Small intestine (tissue), 7 donors: ENCODE measurements at regions not wholly inside any gene's neighbourhood (a gene's known extent, or its start where the extent isn't known, plus 50 kb on each side); places are given as distances from the start of the nearest gene placed in this dataset.
A peak's percentile ranks its signal among the peaks of the same experiment; 100 is the strongest.
"Not testable (repeated sequence)": the region's sequence is repeated elsewhere in the genome, so short reads cannot be mapped to it uniquely, and the experiment has no call there.

Source experiments
- DNase-seq, 2 donors: peaks; one replicate each; pipeline versions ENCODE4 v3.0.0 to v3.0.0-alpha.2; 2013
- FAIRE-seq: peaks from 2 replicates; lab custom pipeline; 2012; peaks lifted over from hg19 to GRCh38; lab: Jason Lieb, UNC
- H3K27ac ChIP-seq, 3 donors: one replicate each; pipeline ENCODE4 v1.5.1; 2013; ENCODE audit warnings: low read length in 2 of 3, mild to moderate bottlenecking in 2 of 3, control low read depth in 1 of 3, inconsistent platforms in 1 of 3, low read depth in 1 of 3, moderate library complexity in 1 of 3
- H3K27me3 ChIP-seq, 3 donors: one replicate each; pipeline ENCODE4 v1.6.1; 2013; ENCODE audit warnings: low read length in 3 of 3, inconsistent platforms in 1 of 3; ENCODE audit not compliant: control insufficient read depth in 3 of 3, insufficient read depth in 3 of 3
- H3K36me3 ChIP-seq, 3 donors: one replicate each; pipeline ENCODE4 v1.6.1; 2013; ENCODE audit warnings: low read length in 3 of 3, inconsistent platforms in 1 of 3, low read depth in 1 of 3, mild to moderate bottlenecking in 1 of 3, moderate library complexity in 1 of 3; ENCODE audit not compliant: control insufficient read depth in 3 of 3, insufficient read depth in 2 of 3
- H3K4me1 ChIP-seq, 3 donors: one replicate each; pipeline ENCODE4 v1.6.1; 2013; ENCODE audit warnings: low read length in 2 of 3, inconsistent platforms in 1 of 3, low read depth in 1 of 3, mild to moderate bottlenecking in 1 of 3, moderate library complexity in 1 of 3; ENCODE audit not compliant: control insufficient read depth in 3 of 3, insufficient read depth in 2 of 3
- H3K4me3 ChIP-seq, 3 donors: one replicate each; pipeline ENCODE4 v1.5.1; 2013; ENCODE audit warnings: low read length in 3 of 3, control low read depth in 1 of 3, inconsistent platforms in 1 of 3, low read depth in 1 of 3, mild to moderate bottlenecking in 1 of 3, moderate library complexity in 1 of 3
- H3K9me3 ChIP-seq, 2 donors: one replicate each; pipeline ENCODE4 v1.6.1; 2013; ENCODE audit warnings: low read depth in 1 of 2, low read length in 1 of 2; ENCODE audit not compliant: control insufficient read depth in 2 of 2, insufficient read depth in 1 of 2
- WGBS, 3 donors: extraction: QIAGEN DNeasy Blood & Tissue Kit; methylation state at CpG; one replicate each; pipeline ENCODE4 v1.1.7; 2013; 5-methylcytosine and 5-hydroxymethylcytosine counted together
- donor health status: healthy with polysubstance abuse.
- donor health status: control.
- donor health status: control.
- donor health status: Bipolar disorder and iron deficiency.
- donor health status: healthy.

- no peak overlapping the region for H3K4me3 ChIP-seq
- DNase-seq (no peak), FAIRE-seq (no peak)
- 92 to 94% (median 93%) methylated on average over 13 to 16 of the region's 16 CpGs for WGBS, 3 donors
- no peaks in the 10 kb centered on the region for H3K36me3 ChIP-seq
- H3K27ac ChIP-seq = no peak overlapping the region
- H3K4me1 ChIP-seq = no peaks in the 10 kb centered on the region
- peaks cover 0 to 15% of the 10 kb centered on the region in 2 donors for H3K9me3 ChIP-seq
- H3K27me3 ChIP-seq = no peaks in the 10 kb centered on the region
Measured at GRCh38 chr17:16880121-16880842, 91.6 kb downstream of the TNFRSF13B start.

DNA sequence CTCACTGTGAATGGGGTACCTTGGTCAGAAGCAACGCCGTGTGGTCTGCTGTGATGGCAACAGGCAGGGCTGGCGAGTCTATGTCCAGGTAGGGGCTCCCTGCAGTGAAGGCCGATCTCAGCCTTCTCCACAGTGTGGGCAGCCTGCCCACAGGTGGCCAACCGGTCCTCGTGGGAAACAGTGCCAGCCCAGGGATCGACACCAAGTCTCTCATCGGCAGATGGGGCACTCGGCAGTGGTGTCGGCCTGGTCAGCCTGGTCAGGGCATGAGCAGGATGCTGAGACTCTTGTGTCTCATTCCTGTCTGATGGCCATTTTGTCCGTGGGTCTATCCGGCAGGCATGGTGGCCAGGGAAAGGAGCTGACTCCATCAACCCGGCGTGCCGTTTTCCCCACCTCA lies 92.2 kb downstream of the TNFRSF13B start:
- DNase-seq (no peak), FAIRE-seq (no peak)
- Histone ChIP-seq H3K4me1 (no peaks in the 10 kb centered on the region), H3K4me3 (no peak overlapping the region), H3K36me3 (no peaks in the 10 kb centered on the region), H3K9me3 (peaks cover 0 to 15% of the 10 kb centered on the region in 2 donors), H3K27ac (no peak overlapping the region), H3K27me3 (no peaks in the 10 kb centered on the region)
- WGBS, 3 donors = 90 to 97% (median 95%) methylated on average over 15 of the region's 15 CpGs

DNA sequence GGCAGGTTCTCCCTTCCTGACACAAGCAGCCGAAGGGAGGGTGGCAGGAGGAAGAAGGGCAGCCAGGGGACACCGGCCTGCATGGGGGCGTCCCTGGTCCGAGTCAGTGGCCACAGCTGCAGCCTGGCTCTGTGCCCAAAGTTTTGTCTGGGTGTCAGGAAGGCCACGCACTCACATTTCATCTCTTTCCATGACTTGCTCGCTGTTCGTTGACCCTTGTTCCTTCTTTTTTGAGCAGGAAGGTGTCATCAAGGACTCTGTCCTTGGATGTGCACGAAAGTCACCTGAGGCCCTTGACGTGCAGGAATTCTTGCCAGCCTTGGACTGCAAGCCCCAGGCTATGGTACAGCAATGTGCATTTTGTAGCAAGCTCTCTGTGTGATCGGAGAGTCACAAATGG lies 93.3 kb downstream of the TNFRSF13B start:
- DNase-seq (peak in 1 of 2 donors; percentile 21), FAIRE-seq (no peak)
- Histone ChIP-seq H3K9me3 (peaks cover 0 to 15% of the 10 kb centered on the region in 2 donors), H3K27me3 (no peaks in the 10 kb centered on the region), H3K36me3 (no peaks in the 10 kb centered on the region), H3K27ac (no peak overlapping the region), H3K4me3 (no peak overlapping the region), H3K4me1 (peaks cover 0 to 5% (median 0%) of the 10 kb centered on the region in 3 donors)
- 57 to 85% (median 72%) methylated on average over 10 of the region's 10 CpGs for WGBS, 3 donors

DNA sequence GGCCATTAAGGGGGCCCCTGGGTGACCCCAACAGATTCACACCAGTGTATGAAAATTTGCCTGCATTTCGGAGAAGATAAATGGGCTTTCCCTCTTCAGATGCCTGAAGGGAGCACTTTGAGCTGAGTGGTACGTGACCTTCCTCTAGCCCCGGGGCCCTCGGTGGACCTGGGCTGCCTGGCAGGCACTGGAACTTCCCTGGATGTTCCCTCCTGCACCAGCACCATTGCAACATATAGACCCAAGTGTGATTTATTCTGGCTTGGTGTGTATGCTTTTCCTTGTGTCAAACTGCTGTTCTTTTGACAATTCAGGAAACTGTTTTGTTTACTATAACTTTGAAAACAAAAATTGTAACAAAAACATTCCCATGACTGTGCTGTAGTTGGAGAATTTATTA lies 93.8 kb downstream of the TNFRSF13B start:
- Histone ChIP-seq H3K4me3 (no peak overlapping the region), H3K4me1 (peaks cover 0 to 10% (median 3%) of the 10 kb centered on the region in 3 donors), H3K27ac (no peak overlapping the region), H3K36me3 (no peaks in the 10 kb centered on the region), H3K27me3 (no peaks in the 10 kb centered on the region), H3K9me3 (peaks cover 0 to 15% of the 10 kb centered on the region in 2 donors)
- DNase-seq (no peak), FAIRE-seq (no peak)
- 72 to 98% (median 83%) methylated on average over 4 of the region's 4 CpGs for WGBS, 3 donors

GRCh38 chr17:16877099-16877498 lies 94.8 kb downstream of the TNFRSF13B start:
- no peak overlapping the region for H3K4me3 ChIP-seq
- H3K4me1 ChIP-seq = peaks cover 0 to 20% (median 3%) of the 10 kb centered on the region in 3 donors
- H3K9me3 ChIP-seq = peaks cover 0 to 15% of the 10 kb centered on the region in 2 donors
- H3K27me3 ChIP-seq = no peaks in the 10 kb centered on the region
- no peaks in the 10 kb centered on the region for H3K36me3 ChIP-seq
- no peak for FAIRE-seq
- H3K27ac ChIP-seq = no peak overlapping the region
- WGBS, 3 donors = 35 to 57% (median 50%) methylated on average over 1 of the region's 1 CpG
- DNase-seq = no peak

- FAIRE-seq (no peak), DNase-seq (no peak)
- Histone ChIP-seq H3K36me3 (no peaks in the 10 kb centered on the region), H3K4me3 (no peak overlapping the region), H3K27ac (no peak overlapping the region), H3K27me3 (no peaks in the 10 kb centered on the region), H3K9me3 (peaks cover 0 to 15% of the 10 kb centered on the region in 2 donors), H3K4me1 (peaks cover 0 to 21% (median 3%) of the 10 kb centered on the region in 3 donors)
Measured at GRCh38 chr17:16875662-16876061, 96.3 kb downstream of the TNFRSF13B start.

GRCh38 chr17:16874216-16874615 lies 97.7 kb downstream of the TNFRSF13B start:
- FAIRE-seq, H3K27me3 ChIP-seq, DNase-seq, H3K4me3 ChIP-seq, H3K36me3 ChIP-seq: not testable (repeated sequence)
- 60 to 83% (median 82%) methylated on average over 12 of the region's 12 CpGs for WGBS, 3 donors
- peaks cover 0 to 15% of the 10 kb centered on the region in 2 donors for H3K9me3 ChIP-seq
- peak overlapping the region in 1 of 3 donors; percentile 65 for H3K27ac ChIP-seq
- H3K4me1 ChIP-seq = peaks cover 0 to 21% (median 3%) of the 10 kb centered on the region in 3 donors

- FAIRE-seq = no peak
- peak; percentile 42 to 75 for DNase-seq
Measured at GRCh38 chr17:16873174-16874035, 98.5 kb downstream of the TNFRSF13B start.

More at GRCh38 chr17:16873174-16874035, 98.5 kb downstream of the TNFRSF13B start:
- H3K9me3 ChIP-seq = peaks cover 0 to 15% of the 10 kb centered on the region in 2 donors
- H3K36me3 ChIP-seq = no peaks in the 10 kb centered on the region
- no peaks in the 10 kb centered on the region for H3K27me3 ChIP-seq
- H3K4me1 ChIP-seq = peaks cover 0 to 21% (median 3%) of the 10 kb centered on the region in 3 donors
- peak overlapping the region in 1 of 3 donors; percentile 65 for H3K27ac ChIP-seq
- WGBS, 3 donors = 11 to 37% (median 26%) methylated on average over 15 of the region's 15 CpGs
- H3K4me3 ChIP-seq = no peak overlapping the region
